Stimulated activated CD4-positive, alpha-beta T cell treated with anti-CD3 and anti-CD28 coated beads, Interleukin-2, amount 100 ng/mL, for 4 hours (primary cell): ENCODE measurements at regions not wholly inside any gene's neighbourhood (a gene's known extent, or its start where the extent isn't known, plus 50 kb on each side); places are given as distances from the start of the nearest gene placed in this dataset.

Experiments used
- DNase-seq: peaks from one replicate; pipeline ENCODE4 v3.0.0-alpha.2; 2020; ENCODE audit warnings: low read depth

- DNase-seq = no peak
These were observed 473.9 kb downstream of the NR2F1-AS1 start for GRCh38 chr5:93107141-93107540.

DNA sequence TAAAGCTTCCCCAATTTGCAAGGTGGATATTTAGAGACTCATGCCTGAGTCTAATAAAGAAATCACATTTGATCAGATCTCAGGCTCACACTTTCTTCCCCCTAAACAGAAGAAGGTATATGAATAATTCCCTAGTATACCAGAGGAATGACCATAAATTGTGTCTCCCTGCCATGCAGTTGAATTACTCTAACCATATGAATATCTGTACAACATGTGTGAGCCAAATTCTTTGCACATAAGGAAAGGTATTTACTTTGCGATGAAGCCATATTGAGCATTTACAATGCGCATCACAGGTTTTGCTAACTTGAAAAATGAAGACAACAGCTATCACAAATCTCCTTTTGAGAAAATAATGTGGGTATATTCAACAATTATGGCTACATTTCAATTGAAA is 479.4 kb downstream of the NR2F1-AS1 start:
- no peak for DNase-seq

GRCh38 chr5:93100976-93101375 is 480.0 kb downstream of the NR2F1-AS1 start:
- DNase-seq = no peak

GRCh38 chr5:93100428-93100827 is 480.6 kb downstream of the NR2F1-AS1 start:
- no peak for DNase-seq

DNA sequence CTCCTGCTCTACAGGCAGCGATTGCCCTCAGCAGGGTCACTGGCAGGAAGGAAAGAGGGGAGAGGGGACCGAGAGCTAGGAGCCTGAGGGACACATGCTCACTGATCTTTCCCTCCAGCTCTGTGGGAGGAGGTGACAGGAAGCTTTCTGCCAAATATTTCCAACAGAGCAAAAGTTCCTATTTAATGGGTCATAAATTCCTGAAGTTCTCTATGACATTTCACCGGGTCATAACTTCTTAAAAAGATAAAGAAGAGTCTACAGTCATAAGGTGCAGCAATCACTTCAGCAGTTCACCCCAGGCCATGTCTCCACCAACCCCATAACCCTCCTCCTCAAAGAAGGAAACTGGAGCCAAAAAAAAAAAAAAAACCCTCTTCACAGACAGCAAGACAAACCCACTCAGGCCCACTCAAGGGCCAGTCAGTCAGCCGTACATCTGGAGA is 481.1 kb downstream of the NR2F1-AS1 start:
- no peak for DNase-seq

GRCh38 chr5:93096561-93096960 is 484.5 kb downstream of the NR2F1-AS1 start:
- DNase-seq = no peak

GRCh38 chr5:93092349-93093105 is 488.5 kb downstream of the NR2F1-AS1 start:
- DNase-seq = no peak

- DNase-seq = no peak
These were observed 490.3 kb downstream of the NR2F1-AS1 start for GRCh38 chr5:93090698-93091097.

DNA sequence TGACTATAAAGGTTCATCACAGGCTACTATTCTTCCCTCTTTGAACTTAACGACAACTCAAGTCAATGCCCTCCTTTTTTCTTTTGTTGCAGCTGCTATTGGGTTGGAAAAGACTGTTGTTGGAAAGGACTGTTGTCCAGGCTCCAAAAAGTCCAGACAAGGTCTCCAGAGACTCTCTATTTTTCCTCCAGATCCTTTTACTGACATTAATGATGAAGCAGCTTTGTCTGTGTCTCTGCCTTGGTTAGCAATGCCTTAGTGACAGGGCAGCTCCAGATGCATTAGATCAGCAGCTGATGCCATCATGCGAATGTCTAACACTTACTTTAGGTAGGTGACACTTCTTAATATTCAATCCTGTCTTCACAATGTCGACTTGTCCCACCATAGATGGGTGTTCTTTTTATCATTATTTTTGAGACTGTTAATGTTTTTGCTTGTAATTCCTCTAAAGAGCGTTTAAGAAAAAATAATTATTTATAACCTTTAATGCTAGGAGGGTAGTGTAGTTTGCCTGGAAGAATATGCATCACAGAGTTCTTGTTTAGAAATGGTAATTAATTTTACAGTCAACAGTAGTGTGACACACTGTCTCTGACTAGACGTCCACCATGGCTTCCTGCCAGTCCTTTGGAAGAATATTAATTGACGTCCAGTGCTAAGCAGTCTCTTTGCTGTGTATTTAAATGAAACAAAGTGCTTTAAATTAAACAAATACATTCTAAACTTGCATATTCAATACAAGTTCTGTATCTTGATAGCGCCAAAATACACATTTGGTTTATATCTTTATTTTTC is 492.2 kb downstream of the NR2F1-AS1 start:
- no peak for DNase-seq

DNA sequence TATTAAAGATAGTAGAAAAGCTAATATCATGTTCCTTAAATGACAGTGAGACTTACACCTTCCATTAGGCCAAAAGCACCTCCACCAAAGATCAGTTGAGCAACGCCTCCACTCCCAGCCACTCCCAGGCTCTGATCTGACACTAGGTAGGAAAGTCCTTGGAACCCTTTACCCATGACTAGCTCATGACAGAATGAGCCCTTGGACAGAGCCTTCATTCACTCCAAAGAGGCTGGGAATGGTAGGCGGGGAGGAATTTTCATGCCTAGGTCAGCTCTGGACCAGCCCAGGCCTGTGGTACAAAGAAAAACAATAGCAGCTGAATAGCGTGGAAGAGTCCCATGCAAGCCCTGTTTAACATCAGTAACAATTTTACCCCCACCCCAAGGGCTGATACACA is 493.7 kb downstream of the NR2F1-AS1 start:
- no peak for DNase-seq

DNA sequence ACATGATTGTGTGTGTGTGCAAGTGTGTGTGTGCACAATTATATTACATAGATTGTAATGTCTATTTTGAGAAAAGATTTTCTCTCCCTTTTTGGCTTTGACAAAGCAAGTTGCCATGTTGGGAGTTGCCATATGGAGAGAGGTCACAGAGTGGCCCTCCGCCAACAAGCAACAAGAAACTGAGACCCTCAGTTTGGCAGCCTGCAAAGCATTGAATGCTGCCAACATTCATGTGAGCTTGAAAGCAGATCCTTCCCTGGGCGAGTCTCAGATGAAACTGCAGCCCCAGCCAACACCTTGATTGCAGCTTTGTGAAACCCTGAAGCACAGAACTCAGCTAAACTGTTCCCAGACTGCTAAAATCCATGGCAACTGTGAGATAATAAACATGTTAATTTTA is 498.0 kb downstream of the NR2F1-AS1 start:
- no peak for DNase-seq

DNA sequence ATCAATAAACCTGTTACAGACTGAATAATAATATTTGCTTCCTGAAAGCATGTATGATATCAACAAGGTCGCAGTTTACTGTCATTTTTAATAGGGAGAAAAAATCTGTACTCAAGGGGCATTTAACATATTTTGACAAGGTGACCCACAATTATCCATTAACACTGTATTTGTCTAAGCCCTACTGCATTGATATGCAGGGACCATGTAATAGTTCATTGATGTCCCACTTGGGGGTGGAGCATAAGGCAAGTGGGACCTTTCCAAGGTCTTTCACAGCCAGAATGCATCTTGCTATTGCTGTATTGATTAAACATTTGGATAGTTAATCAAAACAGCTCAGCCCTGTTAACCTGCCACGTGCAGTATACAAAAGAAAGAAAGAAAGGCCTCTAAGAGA is 502.0 kb downstream of the NR2F1-AS1 start:
- DNase-seq = no peak

- no peak for DNase-seq
These were observed 502.7 kb downstream of the NR2F1-AS1 start for GRCh38 chr5:93078082-93079038.

- no peak for DNase-seq
These were observed 504.5 kb downstream of the NR2F1-AS1 start for GRCh38 chr5:93076566-93076965.

- no peak for DNase-seq
These were observed 504.9 kb downstream of the NR2F1-AS1 start for GRCh38 chr5:93076096-93076495.

GRCh38 chr5:93073547-93073946 is 507.5 kb downstream of the NR2F1-AS1 start:
- no peak for DNase-seq

GRCh38 chr5:93072831-93073459 is 508.1 kb downstream of the NR2F1-AS1 start:
- DNase-seq = no peak

GRCh38 chr5:93071710-93072109 is 509.3 kb downstream of the NR2F1-AS1 start:
- no peak for DNase-seq

- DNase-seq = no peak
These were observed 510.1 kb downstream of the NR2F1-AS1 start for GRCh38 chr5:93070938-93071337.

- DNase-seq = no peak
These were observed 511.7 kb downstream of the NR2F1-AS1 start for GRCh38 chr5:93069276-93069675.

GRCh38 chr5:93062548-93062947 is 518.5 kb downstream of the NR2F1-AS1 start:
- DNase-seq = no peak

- no peak for DNase-seq
These were observed 522.7 kb downstream of the NR2F1-AS1 start for GRCh38 chr5:93058309-93058708.
